Fibroblast of skin of back (primary cell): ENCODE measurements at regions not wholly inside any gene's neighbourhood (a gene's known extent, or its start where the extent isn't known, plus 50 kb on each side); places are given as distances from the start of the nearest gene placed in this dataset.
A peak's percentile ranks its signal among the peaks of the same experiment; 100 is the strongest.

Experiments used
- DNase-seq: peaks from one replicate; pipeline ENCODE4 v3.0.0-alpha.2; 2013

DNA sequence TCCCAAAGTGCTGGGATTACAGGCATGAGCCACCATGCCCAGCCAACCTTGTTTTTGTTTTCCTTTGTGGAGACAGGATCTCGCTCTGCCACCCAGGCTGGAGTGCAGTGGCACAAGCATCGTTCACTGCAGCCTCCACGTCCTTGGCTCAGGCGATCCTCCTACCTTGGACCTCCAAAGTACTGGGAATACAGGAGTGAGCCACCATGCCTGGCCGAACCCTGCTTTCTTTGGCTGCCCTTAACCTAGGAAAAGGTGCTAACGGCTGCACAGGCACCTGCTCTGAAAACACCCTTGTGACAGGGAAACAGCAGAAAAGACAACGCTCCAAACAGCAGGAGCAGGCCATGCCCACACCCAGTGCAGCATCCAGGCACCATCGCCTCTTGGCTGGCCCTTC lies 71.9 kb downstream of the OAT start:
- DNase-seq, result no peak

GRCh38 chr10:124345521-124345920 lies 73.2 kb downstream of the OAT start:
- DNase-seq, result no peak

- DNase-seq, result no peak
Measured at GRCh38 chr10:124344931-124345330, 73.8 kb downstream of the OAT start.

DNA sequence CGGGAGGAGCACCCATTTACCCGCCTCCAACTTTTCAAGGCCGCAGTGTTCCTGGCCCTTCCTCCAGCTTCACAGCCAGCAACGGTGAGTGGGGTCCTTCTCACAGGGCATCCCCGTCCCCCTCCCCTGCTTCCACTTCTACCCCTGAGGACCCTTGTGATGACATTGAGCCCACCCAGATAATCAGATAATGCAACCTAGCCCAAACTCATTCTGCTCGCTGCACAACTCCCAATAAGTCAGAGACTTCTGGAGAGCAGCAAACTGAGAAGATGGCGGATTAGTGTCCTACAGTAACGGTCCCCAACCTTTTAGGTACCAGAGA lies 74.5 kb downstream of the OAT start:
- no peak for DNase-seq

- DNase-seq, result no peak
Measured at GRCh38 chr10:124343351-124344265, 75.1 kb downstream of the OAT start.

- no peak for DNase-seq
Measured at GRCh38 chr10:124342821-124343170, 75.9 kb downstream of the OAT start.

DNA sequence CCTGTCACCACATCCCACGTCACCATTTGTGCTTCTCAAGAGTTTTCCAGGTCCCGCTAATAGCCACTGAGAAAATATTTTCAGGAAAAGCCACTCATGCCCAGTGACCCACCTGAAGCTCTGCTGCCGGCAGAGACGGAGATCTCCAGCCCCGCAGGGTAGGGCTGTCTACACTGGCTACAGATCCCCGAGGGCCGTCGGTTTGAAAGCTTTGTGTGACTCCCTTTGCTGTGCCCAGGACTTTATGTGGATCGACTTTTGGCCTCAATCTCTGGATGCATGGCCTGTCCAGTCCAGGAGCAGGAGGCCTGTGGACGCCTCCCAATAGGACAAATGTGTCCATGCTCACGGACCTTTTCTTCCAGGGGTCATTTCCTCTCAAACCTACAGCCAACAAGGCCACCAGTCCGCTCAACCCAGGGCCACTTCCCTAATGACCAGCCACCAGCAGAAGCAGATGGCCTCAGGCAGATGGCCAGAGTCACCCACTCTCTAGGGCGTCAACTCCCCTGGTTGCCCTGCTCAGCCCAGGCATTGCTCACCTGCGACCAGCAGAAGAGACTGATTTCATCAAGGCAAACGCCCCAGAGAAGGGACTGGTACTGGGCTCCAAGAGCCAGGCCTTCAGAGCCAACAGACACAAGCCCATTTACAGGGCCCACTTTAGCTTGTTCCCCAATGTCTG lies 76.4 kb downstream of the OAT start:
- DNase-seq, result no peak

- DNase-seq, result peak; percentile 46
Measured at GRCh38 chr10:124341768-124342135, 77.0 kb downstream of the OAT start.

- peak; percentile 99 for DNase-seq
Measured at GRCh38 chr10:124340033-124340760, 78.5 kb downstream of the OAT start.

DNA sequence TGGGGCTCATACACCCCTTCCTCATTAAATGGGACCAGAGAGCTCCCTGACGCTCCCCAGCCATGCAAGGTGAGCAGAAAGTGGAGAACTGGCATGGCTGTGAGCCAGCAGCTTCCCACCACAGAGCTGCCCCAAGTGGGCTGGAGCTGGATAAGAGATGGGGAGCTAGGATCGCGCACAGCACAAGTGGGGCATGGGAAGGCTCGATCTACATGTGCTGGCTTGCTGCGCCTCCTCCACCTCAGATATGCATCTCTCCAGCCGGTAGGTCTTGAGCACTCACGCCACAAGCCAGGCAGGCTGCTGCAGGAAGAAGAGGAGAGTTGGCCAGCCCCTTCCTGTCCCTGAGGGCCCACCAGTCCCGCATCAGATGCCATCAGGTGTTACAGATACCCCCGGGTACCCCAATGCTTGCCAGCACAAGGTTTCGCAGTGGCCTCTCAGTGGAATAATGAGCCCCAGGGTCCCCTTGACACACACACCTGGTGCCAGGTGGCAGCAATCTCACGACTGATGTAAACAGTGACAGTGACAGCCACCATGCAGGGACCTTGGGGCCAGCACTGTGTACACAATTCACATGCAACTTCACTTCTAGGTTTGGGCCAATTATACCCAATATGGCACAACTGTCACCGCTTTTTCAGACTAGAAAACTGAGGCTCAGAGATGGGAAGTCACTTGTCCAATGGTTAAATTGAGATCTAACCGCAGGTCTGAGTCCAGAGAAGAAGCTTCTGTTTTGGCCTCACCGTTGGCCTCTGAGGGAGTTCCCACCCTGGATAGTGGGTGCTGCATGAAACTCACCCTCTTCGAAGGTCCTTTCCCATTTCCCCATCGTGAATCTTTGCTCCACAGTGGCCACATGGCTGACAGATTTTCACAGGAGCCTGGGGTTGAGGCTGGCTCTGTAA lies 79.3 kb downstream of the OAT start:
- no peak for DNase-seq

GRCh38 chr10:124338276-124338925 lies 80.3 kb downstream of the OAT start:
- DNase-seq, result no peak

DNA sequence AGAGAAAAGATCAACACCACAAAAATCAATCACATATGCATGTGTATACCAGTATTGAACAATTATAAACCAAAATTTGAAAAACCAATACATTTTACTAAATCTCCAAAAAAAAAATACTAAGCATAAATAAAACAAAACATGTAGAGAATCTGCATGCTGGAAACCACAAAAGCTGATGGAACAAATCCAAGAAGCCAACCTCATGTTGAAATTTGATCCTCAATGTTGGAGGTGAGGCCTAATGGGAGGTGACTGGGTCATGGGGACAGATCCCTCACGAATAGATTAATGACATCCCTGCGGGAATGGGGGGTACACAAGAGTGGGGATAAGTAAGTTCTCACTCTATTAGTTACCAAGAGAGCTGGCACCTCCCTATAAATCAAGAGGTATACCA lies 82.5 kb downstream of the OAT start:
- DNase-seq, result peak; percentile 61

GRCh38 chr10:124333931-124334330 lies 84.8 kb downstream of the OAT start:
- no peak for DNase-seq

- DNase-seq, result peak; percentile 94
Measured at GRCh38 chr10:124332426-124332825, 86.3 kb downstream of the OAT start.

DNA sequence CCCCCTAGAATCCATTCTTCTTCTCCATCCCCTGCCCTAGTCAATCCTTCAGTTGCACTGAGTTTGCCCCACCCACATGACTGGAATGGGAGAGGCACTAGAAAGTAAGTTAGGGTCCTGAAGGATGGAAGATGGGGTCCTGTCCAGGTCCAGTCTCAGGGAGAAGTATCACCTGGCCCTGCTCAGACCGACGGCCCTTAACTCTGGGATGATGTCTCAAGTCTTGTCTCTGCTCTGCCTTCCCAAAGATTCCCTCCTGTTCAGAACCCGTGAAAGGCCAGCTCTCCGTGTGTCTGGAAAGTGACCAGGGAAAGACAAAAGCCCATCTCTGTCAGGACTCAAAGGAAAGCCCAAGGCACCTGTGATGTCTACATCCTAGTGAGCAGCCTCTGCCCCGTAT lies 88.8 kb downstream of the OAT start:
- DNase-seq, result no peak

GRCh38 chr10:124329362-124329761 lies 89.4 kb downstream of the OAT start:
- peak; percentile 28 for DNase-seq

DNA sequence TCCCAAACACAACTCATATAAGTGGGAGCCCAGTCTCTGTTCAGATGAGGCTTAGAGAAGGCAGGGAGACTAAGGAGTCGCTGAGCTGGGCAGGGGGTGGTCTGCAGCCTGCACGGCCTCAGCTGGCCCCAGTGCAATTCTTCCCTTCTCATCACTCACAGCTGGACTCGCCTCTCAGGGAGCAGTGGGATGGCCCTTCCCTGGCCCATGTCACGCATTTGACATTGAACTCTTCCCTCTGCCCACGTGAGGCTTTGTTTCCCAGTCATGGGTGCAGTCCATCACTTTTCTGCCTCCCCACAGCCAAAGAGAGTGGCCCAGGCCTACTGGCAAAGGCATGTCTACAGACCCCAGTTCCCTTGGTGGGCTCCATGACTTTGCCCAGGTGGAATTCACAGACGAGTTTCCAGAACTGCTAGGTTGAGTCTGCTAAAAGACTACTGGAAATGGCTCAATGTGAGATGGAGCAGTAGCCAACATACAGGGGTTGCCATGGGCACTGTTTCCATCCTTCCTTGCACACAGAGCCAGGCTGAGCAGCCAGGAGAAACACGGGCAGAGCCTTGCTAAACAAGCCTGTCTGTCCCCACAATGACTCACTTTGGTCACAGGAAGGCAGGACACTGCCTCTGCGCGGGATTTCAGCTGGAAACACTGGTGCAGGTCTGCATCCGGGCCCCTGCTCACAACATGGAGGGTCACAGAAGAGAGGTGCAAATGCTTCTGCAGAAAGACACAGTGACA lies 90.1 kb downstream of the OAT start:
- DNase-seq, result peak; percentile 51

DNA sequence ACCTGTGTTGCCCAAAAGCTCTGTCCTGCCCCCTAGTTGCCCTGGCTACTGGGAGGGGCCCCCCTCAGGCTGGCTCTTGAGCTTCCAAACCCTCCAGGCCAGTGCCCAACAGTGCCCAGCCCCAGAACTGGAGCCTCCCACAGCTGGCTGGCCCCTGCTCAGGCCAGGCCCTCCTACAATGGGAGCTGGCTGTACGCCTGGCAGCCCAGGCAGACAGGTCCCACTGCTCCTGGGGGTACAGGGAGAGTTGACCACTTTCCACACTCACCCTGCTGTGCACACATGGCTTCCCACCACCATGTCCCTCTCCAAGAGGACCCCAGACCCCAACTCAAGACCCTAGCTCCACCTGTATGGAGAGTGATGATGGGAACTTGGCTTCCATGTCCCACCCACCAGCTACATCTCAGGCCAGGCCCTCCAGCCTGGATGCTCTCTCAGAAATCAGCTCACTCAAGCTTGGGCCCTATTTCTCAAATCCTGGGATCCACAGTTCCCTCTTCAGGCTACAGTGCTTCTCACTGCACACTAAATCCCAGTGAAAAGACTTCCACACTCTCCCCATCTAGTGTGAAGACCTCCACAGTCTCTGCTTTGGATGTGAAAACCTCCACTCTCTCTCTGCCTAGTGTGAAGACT lies 92.6 kb downstream of the OAT start:
- no peak for DNase-seq

- no peak for DNase-seq
Measured at GRCh38 chr10:124325633-124325914, 93.1 kb downstream of the OAT start.

- DNase-seq, result no peak
Measured at GRCh38 chr10:124324856-124325632, 93.7 kb downstream of the OAT start.
